K562 (cell line): ENCODE measurements at regions not wholly inside any gene's neighbourhood (a gene's known extent, or its start where the extent isn't known, plus 50 kb on each side); places are given as distances from the start of the nearest gene placed in this dataset.

Source experiments
- ATAC-seq: fragments of 200-7000 bp; cut with Tn5 transposase; 3 replicates; pipeline ENCODE4 v1.9.1; 2020; ENCODE audit warnings: moderate library complexity
- BruUV-seq: library from RNA; stranded (reverse); fragments of 400-500 nt; replicated peaks from 2 replicates; lab custom pipeline; 2021; lab: Mats Ljungman, UMichigan
- CTCF ChIA-PET: fragments of 300-600 bp; formaldehyde crosslinking; extraction: SDS; loops from one replicate; lab custom pipeline; 2021; ENCODE audit warnings: low intra/inter-chr PET ratio; lab: Yijun Ruan, JAX
- POLR2A ChIA-PET: fragments of 300-600, 350-650 bp; sonication (Branson Sonifier 250); formaldehyde crosslinking; extraction: SDS; loops from one replicate; lab custom pipeline; 2021; ENCODE audit warnings: antibody characterized with exemption, inconsistent platforms; lab: Yijun Ruan, JAX
- DNase-seq, 4 experiments: peaks; one replicate each; pipeline versions ENCODE4 v3.0.0 to v3.0.0-alpha.2; 2011 to 2018; ENCODE audit warnings: low spot score in 3 of 4, mixed read lengths in 3 of 4; ENCODE audit errors: extremely low read depth in 1 of 4
- FAIRE-seq: peaks from 2 replicates; lab custom pipeline; 2011; peaks lifted over from hg19 to GRCh38; lab: Jason Lieb, UNC
- H2AFZ ChIP-seq: 2 replicates; pipeline ENCODE4 v1.6.0; 2011; ENCODE audit warnings: low read depth, low read length, control low read depth, inconsistent platforms
- H3K27ac ChIP-seq: fragments of 200-600 bp; 3 replicates; pipeline ENCODE4 v1.8.0; 2011; ENCODE audit warnings: low read depth, mild to moderate bottlenecking, control low read depth, inconsistent platforms, low read length, moderate library complexity, mixed read lengths; ENCODE audit errors: extremely low read depth
- H3K27me3 ChIP-seq, 2 experiments: fragments of 300-600 bp in 1 of 2; 2 replicates in 1 of 2; 3 replicates in 1 of 2; pipeline versions ENCODE4 v1.6.0 to v1.8.0; 2011; ENCODE audit warnings: inconsistent platforms in 2 of 2, low read length in 2 of 2, mild to moderate bottlenecking in 1 of 2, mixed read lengths in 1 of 2, moderate library complexity in 1 of 2; ENCODE audit not compliant: control insufficient read depth in 2 of 2, insufficient read depth in 2 of 2
- H3K36me3 ChIP-seq: fragments of 300-600 bp; 3 replicates; pipeline ENCODE4 v1.8.0; 2011; ENCODE audit warnings: mild to moderate bottlenecking, low read length, inconsistent platforms; ENCODE audit not compliant: control insufficient read depth, insufficient read depth
- H3K4me1 ChIP-seq, 2 experiments: fragments of 200-600 bp in 1 of 2; replicated peaks in 1 of 2; 2 replicates in 1 of 2; 3 replicates in 1 of 2; pipeline versions ENCODE4 v1.5.1 to v1.8.0; 2011; ENCODE audit warnings: inconsistent platforms in 2 of 2, low read length in 2 of 2, mild to moderate bottlenecking in 1 of 2, mixed read lengths in 1 of 2, moderate library complexity in 1 of 2; ENCODE audit not compliant: control insufficient read depth in 2 of 2, insufficient read depth in 2 of 2
- H3K4me2 ChIP-seq: 2 replicates; pipeline ENCODE4 v1.6.1; 2011; ENCODE audit warnings: low read length, control low read depth, inconsistent platforms, mixed read lengths; ENCODE audit not compliant: insufficient read depth
- H3K4me3 ChIP-seq: fragments of 200-600 bp; sonication (generic), shearing (Covaris generic); 2 replicates; pipeline ENCODE4 v1.5.1; 2016; ENCODE audit warnings: control low read depth, inconsistent platforms
- H3K79me2 ChIP-seq: fragments of 200-600 bp; 3 replicates; pipeline ENCODE4 v1.8.0; 2011; ENCODE audit warnings: low read length, inconsistent platforms; ENCODE audit not compliant: control insufficient read depth, insufficient read depth
- H3K9ac ChIP-seq, 2 experiments: 2 replicates each; pipeline versions ENCODE4 v1.6.0 to v1.6.1; 2011; ENCODE audit warnings: low read depth in 2 of 2, low read length in 2 of 2, control low read depth in 1 of 2, inconsistent platforms in 1 of 2, mild to moderate bottlenecking in 1 of 2, mixed read lengths in 1 of 2; ENCODE audit not compliant: insufficient read depth in 1 of 2
- H3K9me1 ChIP-seq: one replicate; pipeline ENCODE4 v1.6.0; 2011; ENCODE audit warnings: inconsistent platforms, mild to moderate bottlenecking, low read length, moderate library complexity; ENCODE audit not compliant: control insufficient read depth, insufficient read depth
- H3K9me3 ChIP-seq: replicated peaks from 2 replicates; pipeline ENCODE4 v1.5.1; 2011; ENCODE audit warnings: low read depth, low read length, inconsistent platforms; ENCODE audit not compliant: control insufficient read depth, insufficient read depth
- H4K20me1 ChIP-seq: replicated peaks from 2 replicates; pipeline ENCODE4 v1.6.1; 2011; ENCODE audit warnings: low read length, inconsistent platforms, mixed read lengths; ENCODE audit not compliant: control insufficient read depth, insufficient read depth
- CBX2 ChIP-seq: fragments of 200-600 bp; sonication (generic); IDR thresholded peaks from one replicate; pipeline ENCODE4 v1.6.1; 2012; ENCODE audit warnings: mild to moderate bottlenecking, low read length, inconsistent platforms; ENCODE audit not compliant: insufficient read depth, poor library complexity, severe bottlenecking
- CHD2 ChIP-seq: IDR thresholded peaks from 2 replicates; pipeline ENCODE4 v1.6.1; 2011; ENCODE audit warnings: low read depth, low read length
- MTA3 ChIP-seq: fragments of 450-650 bp; formaldehyde crosslinking; IDR thresholded peaks from 2 replicates; pipeline ENCODE4 v1.6.1; 2017; ENCODE audit warnings: mild to moderate bottlenecking, borderline replicate concordance
- PTBP1 ChIP-seq: fragments of 200-400 bp; formaldehyde crosslinking; IDR thresholded peaks from 2 replicates; pipeline ENCODE4 v1.6.1; 2017; ENCODE audit warnings: low read depth, low read length
- RBM39 ChIP-seq: fragments of 200-400 bp; formaldehyde crosslinking; optimal IDR thresholded peaks from 2 replicates; pipeline ENCODE3; 2018; ENCODE audit warnings: low read depth, low read length
- SMAD1 ChIP-seq: fragments of 150-350 bp; IDR thresholded peaks from 2 replicates; pipeline ENCODE4 v1.6.1; 2014; ENCODE audit warnings: low read length, low read depth; ENCODE audit not compliant: partially characterized antibody
- TBL1XR1 ChIP-seq, 2 experiments: IDR thresholded peaks; 2 replicates each; pipeline ENCODE4 v1.6.1; 2012; ENCODE audit warnings: improper control_type of control experiment in 2 of 2, low read length in 2 of 2, mild to moderate bottlenecking in 1 of 2
- ZBTB17 ChIP-seq: fragments of 450-650 bp; formaldehyde crosslinking; IDR thresholded peaks from 2 replicates; pipeline ENCODE4 v1.4.0; 2020; ENCODE audit warnings: mild to moderate bottlenecking
- ZNF561 ChIP-seq: fragments of 450-650 bp; formaldehyde crosslinking; conservative IDR thresholded peaks from 2 replicates; pipeline ENCODE4 v1.4.0; 2020; ENCODE audit warnings: mild to moderate bottlenecking, moderate library complexity
- WGBS: fragments of 100-300 bp; shearing (Covaris generic); methylation state at CpG from one replicate; pipeline ENCODE4 v1.1.6; 2016; ENCODE audit warnings: low coverage, mixed read lengths; ENCODE audit not compliant: insufficient coverage; ENCODE audit errors: missing lambda C conversion rate; 5-methylcytosine and 5-hydroxymethylcytosine counted together
- in situ Hi-C: fragments of 300-500 bp; cut with MboI; formaldehyde crosslinking; loops from 4 replicates; pipeline ENCODE4 v1.15.0; 2018; ENCODE audit warnings: inconsistent platforms, mixed read lengths
- intact Hi-C: fragments of 100-400 bp; cut with micrococcal nuclease; formaldehyde crosslinking; loops from 2 replicates; pipeline ENCODE4 v1.14.2; 2022
- TF ChIP-seq, protein P1 (sequence below): sonication (generic); formaldehyde crosslinking; IDR thresholded peaks from 2 replicates; pipeline ENCODE4 v1.8.0; 2023; ENCODE audit warnings: mild to moderate bottlenecking, missing genetic modification reagents
- TF ChIP-seq, protein P2 (sequence below): sonication (generic); formaldehyde crosslinking; IDR thresholded peaks from 2 replicates; pipeline ENCODE4 v1.8.1; 2023; ENCODE audit warnings: mild to moderate bottlenecking, missing genetic modification reagents, moderate library complexity
- TF ChIP-seq, protein P3 (sequence below): fragments of 250-450 bp; sonication (Bioruptor Pico); IDR thresholded peaks from 2 replicates; pipeline ENCODE4 v1.4.0; 2020

DNA sequence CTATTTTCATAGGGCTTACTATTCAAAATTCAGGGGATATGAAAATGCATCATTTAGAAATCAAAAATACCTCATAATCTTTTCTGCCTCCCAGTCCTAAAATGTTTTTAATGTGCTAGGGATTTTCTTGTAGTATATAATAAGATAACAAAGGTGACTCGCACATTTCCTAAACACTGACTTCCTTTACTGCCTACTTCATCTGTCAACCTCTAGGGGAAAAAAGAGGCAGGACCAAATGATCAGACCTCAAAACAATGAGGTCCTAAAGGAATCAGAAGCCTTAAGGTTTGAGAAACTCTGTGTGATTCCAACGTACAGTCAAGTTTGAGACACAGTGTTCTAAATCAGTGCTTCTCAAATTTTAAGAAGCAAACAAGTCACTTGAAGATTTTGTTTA lies 56.1 kb upstream of the POU2AF2 start:
- no peak overlapping the region for H2AFZ ChIP-seq
- H3K4me1 ChIP-seq: no peaks in the 10 kb centered on the region
- no peak for ATAC-seq
- FAIRE-seq: no peak
- CTCF ChIA-PET: no interaction called here
- H3K4me2 ChIP-seq: no peak overlapping the region
- H4K20me1 ChIP-seq: no peaks in the 10 kb centered on the region
- POLR2A ChIA-PET: no interaction called here
- no peaks in the 10 kb centered on the region for H3K9me1 ChIP-seq
- no peak overlapping the region for H3K27ac ChIP-seq
- H3K27me3 ChIP-seq: no peaks in the 10 kb centered on the region
- in situ Hi-C loops (no loop called here), intact Hi-C loops (no loop called here)
- H3K36me3 ChIP-seq: no peaks in the 10 kb centered on the region
- 0% methylated on average over 2 of the region's 2 CpGs for WGBS
- no peak for TF ChIP-seq ZBTB17 (CRISPR knock-in tag)
- TF ChIP-seq CHD2: no peak
- TF ChIP-seq MTA3: no peak
- no peak for TF ChIP-seq TBL1XR1 (IDR thresholded peaks at IDR 0.05; ENCODE audit: low read length in 2 of 2)
- TF ChIP-seq, protein P1, sequence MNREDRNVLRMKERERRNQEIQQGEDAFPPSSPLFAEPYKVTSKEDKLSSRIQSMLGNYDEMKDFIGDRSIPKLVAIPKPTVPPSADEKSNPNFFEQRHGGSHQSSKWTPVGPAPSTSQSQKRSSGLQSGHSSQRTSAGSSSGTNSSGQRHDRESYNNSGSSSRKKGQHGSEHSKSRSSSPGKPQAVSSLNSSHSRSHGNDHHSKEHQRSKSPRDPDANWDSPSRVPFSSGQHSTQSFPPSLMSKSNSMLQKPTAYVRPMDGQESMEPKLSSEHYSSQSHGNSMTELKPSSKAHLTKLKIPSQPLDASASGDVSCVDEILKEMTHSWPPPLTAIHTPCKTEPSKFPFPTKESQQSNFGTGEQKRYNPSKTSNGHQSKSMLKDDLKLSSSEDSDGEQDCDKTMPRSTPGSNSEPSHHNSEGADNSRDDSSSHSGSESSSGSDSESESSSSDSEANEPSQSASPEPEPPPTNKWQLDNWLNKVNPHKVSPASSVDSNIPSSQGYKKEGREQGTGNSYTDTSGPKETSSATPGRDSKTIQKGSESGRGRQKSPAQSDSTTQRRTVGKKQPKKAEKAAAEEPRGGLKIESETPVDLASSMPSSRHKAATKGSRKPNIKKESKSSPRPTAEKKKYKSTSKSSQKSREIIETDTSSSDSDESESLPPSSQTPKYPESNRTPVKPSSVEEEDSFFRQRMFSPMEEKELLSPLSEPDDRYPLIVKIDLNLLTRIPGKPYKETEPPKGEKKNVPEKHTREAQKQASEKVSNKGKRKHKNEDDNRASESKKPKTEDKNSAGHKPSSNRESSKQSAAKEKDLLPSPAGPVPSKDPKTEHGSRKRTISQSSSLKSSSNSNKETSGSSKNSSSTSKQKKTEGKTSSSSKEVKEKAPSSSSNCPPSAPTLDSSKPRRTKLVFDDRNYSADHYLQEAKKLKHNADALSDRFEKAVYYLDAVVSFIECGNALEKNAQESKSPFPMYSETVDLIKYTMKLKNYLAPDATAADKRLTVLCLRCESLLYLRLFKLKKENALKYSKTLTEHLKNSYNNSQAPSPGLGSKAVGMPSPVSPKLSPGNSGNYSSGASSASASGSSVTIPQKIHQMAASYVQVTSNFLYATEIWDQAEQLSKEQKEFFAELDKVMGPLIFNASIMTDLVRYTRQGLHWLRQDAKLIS: no peak
- TF ChIP-seq ZNF561 (CRISPR knock-in tag): no peak
- TF ChIP-seq CBX2: no peak
- TF ChIP-seq, protein P2, sequence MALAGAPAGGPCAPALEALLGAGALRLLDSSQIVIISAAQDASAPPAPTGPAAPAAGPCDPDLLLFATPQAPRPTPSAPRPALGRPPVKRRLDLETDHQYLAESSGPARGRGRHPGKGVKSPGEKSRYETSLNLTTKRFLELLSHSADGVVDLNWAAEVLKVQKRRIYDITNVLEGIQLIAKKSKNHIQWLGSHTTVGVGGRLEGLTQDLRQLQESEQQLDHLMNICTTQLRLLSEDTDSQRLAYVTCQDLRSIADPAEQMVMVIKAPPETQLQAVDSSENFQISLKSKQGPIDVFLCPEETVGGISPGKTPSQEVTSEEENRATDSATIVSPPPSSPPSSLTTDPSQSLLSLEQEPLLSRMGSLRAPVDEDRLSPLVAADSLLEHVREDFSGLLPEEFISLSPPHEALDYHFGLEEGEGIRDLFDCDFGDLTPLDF (CRISPR knock-in tag): no peak
- TF ChIP-seq PTBP1: no peak
- no peak for TF ChIP-seq RBM39
- no peak for TF ChIP-seq SMAD1
- TF ChIP-seq, protein P3, sequence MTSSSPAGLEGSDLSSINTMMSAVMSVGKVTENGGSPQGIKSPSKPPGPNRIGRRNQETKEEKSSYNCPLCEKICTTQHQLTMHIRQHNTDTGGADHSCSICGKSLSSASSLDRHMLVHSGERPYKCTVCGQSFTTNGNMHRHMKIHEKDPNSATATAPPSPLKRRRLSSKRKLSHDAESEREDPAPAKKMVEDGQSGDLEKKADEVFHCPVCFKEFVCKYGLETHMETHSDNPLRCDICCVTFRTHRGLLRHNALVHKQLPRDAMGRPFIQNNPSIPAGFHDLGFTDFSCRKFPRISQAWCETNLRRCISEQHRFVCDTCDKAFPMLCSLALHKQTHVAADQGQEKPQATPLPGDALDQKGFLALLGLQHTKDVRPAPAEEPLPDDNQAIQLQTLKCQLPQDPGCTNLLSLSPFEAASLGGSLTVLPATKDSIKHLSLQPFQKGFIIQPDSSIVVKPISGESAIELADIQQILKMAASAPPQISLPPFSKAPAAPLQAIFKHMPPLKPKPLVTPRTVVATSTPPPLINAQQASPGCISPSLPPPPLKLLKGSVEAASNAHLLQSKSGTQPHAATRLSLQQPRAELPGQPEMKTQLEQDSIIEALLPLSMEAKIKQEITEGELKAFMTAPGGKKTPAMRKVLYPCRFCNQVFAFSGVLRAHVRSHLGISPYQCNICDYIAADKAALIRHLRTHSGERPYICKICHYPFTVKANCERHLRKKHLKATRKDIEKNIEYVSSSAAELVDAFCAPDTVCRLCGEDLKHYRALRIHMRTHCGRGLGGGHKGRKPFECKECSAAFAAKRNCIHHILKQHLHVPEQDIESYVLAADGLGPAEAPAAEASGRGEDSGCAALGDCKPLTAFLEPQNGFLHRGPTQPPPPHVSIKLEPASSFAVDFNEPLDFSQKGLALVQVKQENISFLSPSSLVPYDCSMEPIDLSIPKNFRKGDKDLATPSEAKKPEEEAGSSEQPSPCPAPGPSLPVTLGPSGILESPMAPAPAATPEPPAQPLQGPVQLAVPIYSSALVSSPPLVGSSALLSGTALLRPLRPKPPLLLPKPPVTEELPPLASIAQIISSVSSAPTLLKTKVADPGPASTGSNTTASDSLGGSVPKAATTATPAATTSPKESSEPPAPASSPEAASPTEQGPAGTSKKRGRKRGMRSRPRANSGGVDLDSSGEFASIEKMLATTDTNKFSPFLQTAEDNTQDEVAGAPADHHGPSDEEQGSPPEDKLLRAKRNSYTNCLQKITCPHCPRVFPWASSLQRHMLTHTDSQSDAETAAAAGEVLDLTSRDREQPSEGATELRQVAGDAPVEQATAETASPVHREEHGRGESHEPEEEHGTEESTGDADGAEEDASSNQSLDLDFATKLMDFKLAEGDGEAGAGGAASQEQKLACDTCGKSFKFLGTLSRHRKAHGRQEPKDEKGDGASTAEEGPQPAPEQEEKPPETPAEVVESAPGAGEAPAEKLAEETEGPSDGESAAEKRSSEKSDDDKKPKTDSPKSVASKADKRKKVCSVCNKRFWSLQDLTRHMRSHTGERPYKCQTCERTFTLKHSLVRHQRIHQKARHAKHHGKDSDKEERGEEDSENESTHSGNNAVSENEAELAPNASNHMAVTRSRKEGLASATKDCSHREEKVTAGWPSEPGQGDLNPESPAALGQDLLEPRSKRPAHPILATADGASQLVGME (CRISPR knock-in tag): no peak
- H3K4me3 ChIP-seq: no peak overlapping the region
- H3K79me2 ChIP-seq: no peaks in the 10 kb centered on the region
- no TSS peak for BruUV-seq
- no peak overlapping the region for H3K9ac ChIP-seq
- DNase-seq: no peak
- H3K9me3 ChIP-seq: no peaks in the 10 kb centered on the region
